ENCODE measurements at regions not wholly inside any gene's neighbourhood (a gene's known extent, or its start where the extent isn't known, plus 50 kb on each side); places are given as distances from the start of the nearest gene placed in this dataset.

DNA sequence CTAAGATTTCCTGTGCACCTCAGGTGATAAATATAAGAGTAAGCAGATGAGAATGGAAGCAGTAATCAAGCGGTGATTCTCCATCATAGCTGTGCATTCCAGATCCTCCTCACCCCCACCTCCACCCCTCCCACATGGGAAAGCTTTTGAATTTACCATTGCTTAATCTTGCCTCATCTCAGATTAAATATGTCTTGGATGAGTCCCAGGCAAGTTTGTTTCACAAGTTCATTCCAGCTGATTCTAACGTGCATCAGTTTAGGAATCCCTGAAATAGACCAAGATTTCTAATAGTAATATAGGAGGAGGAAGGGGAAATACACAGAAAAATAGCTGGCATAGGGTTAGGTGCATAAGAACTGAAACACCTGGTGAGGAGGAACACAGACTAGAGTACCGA lies 396.2 kb upstream of the KIF2B start (continued):
- TF ChIP-seq, protein P1, sequence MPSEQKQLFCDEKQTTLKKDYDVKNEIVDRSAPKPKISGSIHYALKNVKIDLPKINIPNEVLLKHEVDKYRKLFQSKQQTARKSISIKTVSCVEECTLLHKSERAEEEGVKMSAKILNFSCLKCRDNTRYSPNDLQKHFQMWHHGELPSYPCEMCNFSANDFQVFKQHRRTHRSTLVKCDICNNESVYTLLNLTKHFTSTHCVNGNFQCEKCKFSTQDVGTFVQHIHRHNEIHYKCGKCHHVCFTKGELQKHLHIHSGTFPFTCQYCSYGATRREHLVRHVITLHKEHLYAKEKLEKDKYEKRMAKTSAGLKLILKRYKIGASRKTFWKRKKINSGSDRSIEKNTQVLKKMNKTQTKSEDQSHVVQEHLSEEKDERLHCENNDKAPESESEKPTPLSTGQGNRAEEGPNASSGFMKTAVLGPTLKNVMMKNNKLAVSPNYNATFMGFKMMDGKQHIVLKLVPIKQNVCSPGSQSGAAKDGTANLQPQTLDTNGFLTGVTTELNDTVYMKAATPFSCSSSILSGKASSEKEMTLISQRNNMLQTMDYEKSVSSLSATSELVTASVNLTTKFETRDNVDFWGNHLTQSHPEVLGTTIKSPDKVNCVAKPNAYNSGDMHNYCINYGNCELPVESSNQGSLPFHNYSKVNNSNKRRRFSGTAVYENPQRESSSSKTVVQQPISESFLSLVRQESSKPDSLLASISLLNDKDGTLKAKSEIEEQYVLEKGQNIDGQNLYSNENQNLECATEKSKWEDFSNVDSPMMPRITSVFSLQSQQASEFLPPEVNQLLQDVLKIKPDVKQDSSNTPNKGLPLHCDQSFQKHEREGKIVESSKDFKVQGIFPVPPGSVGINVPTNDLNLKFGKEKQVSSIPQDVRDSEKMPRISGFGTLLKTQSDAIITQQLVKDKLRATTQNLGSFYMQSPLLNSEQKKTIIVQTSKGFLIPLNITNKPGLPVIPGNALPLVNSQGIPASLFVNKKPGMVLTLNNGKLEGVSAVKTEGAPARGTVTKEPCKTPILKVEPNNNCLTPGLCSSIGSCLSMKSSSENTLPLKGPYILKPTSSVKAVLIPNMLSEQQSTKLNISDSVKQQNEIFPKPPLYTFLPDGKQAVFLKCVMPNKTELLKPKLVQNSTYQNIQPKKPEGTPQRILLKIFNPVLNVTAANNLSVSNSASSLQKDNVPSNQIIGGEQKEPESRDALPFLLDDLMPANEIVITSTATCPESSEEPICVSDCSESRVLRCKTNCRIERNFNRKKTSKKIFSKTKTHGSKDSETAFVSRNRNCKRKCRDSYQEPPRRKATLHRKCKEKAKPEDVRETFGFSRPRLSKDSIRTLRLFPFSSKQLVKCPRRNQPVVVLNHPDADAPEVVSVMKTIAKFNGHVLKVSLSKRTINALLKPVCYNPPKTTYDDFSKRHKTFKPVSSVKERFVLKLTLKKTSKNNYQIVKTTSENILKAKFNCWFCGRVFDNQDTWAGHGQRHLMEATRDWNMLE (tag by site-specific recombination; conservative IDR thresholded peaks at IDR 0.05; ENCODE audit: low read depth): no peak
- no peak for TF ChIP-seq ZNF266 (tag by site-specific recombination; IDR thresholded peaks at IDR 0.05; ENCODE audit: low read depth)

DNA sequence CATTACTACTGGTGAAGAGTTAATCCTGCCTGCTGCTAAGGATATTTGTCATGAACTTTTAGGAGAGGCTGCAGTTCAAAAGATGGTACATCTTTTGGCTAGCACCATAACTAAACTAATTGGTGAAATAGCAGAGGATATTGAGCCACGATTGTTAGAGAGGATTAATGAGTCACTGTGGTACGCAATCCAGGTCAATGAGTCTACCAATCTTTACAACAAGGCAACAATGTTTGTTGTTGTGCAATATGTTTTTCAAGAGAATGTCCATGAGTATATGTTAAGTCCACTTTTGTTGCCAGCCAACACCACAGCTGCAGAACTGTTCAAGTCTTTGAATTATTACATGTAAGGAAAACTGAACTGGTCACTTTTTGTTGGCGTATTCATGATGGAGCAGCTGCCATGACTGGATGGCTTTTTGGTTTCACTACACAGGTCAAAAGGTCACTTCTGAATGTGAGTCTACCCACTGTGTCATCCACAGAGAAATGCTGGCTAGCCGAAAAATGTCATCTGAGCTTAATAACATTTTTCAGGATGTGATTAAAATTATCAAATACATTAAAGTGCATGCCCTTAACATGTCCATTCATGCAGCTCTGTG lies 402.6 kb upstream of the KIF2B start:
- ChIA-PET POLR2A (no interaction called here), CTCF (interaction anchor here (0.6 to 1.1 kb wide), 2 partner anchors 29 to 302 kb away, joined by 3 read pairs; no protein-coding TSS in a partner anchor)
- Histone ChIP-seq H3K36me3 (ENCODE audit: control insufficient read depth in 2 of 2, insufficient read depth in 1 of 2, low read length in 2 of 2) (no peaks in the 10 kb centered on the region), H3K9me3 (ENCODE audit: control insufficient read depth, insufficient read depth, low read depth, low read length) (no peaks in the 10 kb centered on the region), H3K4me3 (ENCODE audit: low read depth, low read length) (no peak overlapping the region), H3K4me1 (ENCODE audit: control insufficient read depth, insufficient read depth, low read length) (no peaks in the 10 kb centered on the region), H3K27ac (ENCODE audit: extremely low read depth, low read depth, low read length) (no peak overlapping the region)
- TF ChIP-seq ZBTB1 (tag by site-specific recombination; IDR thresholded peaks at IDR 0.05) (no peak), ZNF155 (tag by site-specific recombination; IDR thresholded peaks at IDR 0.05) (no peak), ZNF223 (tag by site-specific recombination; IDR thresholded peaks at IDR 0.05) (no peak), ZNF560 (tag by site-specific recombination; IDR thresholded peaks at IDR 0.05; ENCODE audit: borderline replicate concordance) (no peak), BCL11B (tag by site-specific recombination; IDR thresholded peaks at IDR 0.05; ENCODE audit: low read depth) (no peak), ZNF529 (tag by site-specific recombination; IDR thresholded peaks at IDR 0.05; ENCODE audit: insufficient replicate concordance) (no peak)
- TF ChIP-seq, protein P2, sequence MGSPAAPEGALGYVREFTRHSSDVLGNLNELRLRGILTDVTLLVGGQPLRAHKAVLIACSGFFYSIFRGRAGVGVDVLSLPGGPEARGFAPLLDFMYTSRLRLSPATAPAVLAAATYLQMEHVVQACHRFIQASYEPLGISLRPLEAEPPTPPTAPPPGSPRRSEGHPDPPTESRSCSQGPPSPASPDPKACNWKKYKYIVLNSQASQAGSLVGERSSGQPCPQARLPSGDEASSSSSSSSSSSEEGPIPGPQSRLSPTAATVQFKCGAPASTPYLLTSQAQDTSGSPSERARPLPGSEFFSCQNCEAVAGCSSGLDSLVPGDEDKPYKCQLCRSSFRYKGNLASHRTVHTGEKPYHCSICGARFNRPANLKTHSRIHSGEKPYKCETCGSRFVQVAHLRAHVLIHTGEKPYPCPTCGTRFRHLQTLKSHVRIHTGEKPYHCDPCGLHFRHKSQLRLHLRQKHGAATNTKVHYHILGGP (tag by site-specific recombination; IDR thresholded peaks at IDR 0.05): no peak
- TF ChIP-seq, protein P3, sequence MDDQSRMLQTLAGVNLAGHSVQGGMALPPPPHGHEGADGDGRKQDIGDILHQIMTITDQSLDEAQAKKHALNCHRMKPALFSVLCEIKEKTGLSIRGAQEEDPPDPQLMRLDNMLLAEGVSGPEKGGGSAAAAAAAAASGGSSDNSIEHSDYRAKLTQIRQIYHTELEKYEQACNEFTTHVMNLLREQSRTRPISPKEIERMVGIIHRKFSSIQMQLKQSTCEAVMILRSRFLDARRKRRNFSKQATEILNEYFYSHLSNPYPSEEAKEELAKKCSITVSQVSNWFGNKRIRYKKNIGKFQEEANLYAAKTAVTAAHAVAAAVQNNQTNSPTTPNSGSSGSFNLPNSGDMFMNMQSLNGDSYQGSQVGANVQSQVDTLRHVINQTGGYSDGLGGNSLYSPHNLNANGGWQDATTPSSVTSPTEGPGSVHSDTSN (CRISPR knock-in tag; IDR thresholded peaks at IDR 0.05): no peak

DNA sequence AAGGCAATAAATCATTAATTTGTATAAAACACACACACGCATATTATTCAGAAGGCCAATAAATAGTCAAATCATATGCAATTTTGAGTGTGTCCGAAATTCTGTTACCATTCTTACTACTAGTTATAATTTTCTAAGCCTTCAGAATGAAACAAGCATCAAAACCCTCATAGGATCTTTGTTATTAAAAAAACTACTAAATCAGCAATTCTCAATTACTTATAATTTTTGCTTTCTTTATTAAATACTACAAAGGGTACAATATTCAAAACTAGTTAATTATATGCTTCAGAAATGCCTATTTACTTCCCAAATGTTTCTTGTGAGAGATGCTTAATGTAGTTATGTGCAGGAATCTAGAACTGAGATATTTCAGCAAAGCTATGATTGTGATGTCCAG lies 413.1 kb upstream of the KIF2B start:
- no peaks in the 10 kb centered on the region for H3K4me1 ChIP-seq (ENCODE audit: control insufficient read depth, insufficient read depth, low read length)
- POLR2A ChIA-PET: no interaction called here
- CTCF ChIA-PET: no interaction called here
- H3K27ac ChIP-seq (ENCODE audit: extremely low read depth, low read depth, low read length): no peak overlapping the region
- no peak overlapping the region for H3K4me3 ChIP-seq (ENCODE audit: low read depth, low read length)
- no peaks in the 10 kb centered on the region for H3K9me3 ChIP-seq (ENCODE audit: control insufficient read depth, insufficient read depth, low read depth, low read length)
- H3K36me3 ChIP-seq (ENCODE audit: control insufficient read depth in 2 of 2, insufficient read depth in 1 of 2, low read length in 2 of 2): no peaks in the 10 kb centered on the region
- TF ChIP-seq GFI1B (tag by site-specific recombination; IDR thresholded peaks at IDR 0.05) (no peak), ZNF621 (tag by site-specific recombination; IDR thresholded peaks at IDR 0.05) (no peak), ZNF561 (tag by site-specific recombination; IDR thresholded peaks at IDR 0.05; ENCODE audit: borderline replicate concordance) (no peak), ZNF514 (tag by site-specific recombination; IDR thresholded peaks at IDR 0.05) (no peak), ZNF10 (tag by site-specific recombination; IDR thresholded peaks at IDR 0.05) (no peak), TRIM28 (IDR thresholded peaks at IDR 0.05; ENCODE audit: borderline replicate concordance, low read length) (no peak), ZNF707 (tag by site-specific recombination; IDR thresholded peaks at IDR 0.05) (no peak), ZNF391 (tag by site-specific recombination; IDR thresholded peaks at IDR 0.05; ENCODE audit: borderline replicate concordance, low read depth) (no peak), ZNF629 (tag by site-specific recombination; IDR thresholded peaks at IDR 0.05) (no peak), ZNF202 (tag by site-specific recombination; IDR thresholded peaks at IDR 0.05; ENCODE audit: borderline replicate concordance) (no peak), ZNF555 (tag by site-specific recombination; conservative IDR thresholded peaks at IDR 0.05) (no peak), ZNF138 (tag by site-specific recombination; IDR thresholded peaks at IDR 0.05; ENCODE audit: borderline replicate concordance) (no peak), BCL11A (tag by site-specific recombination; IDR thresholded peaks at IDR 0.05; ENCODE audit: low read depth) (no peak)
- TF ChIP-seq, protein P4, sequence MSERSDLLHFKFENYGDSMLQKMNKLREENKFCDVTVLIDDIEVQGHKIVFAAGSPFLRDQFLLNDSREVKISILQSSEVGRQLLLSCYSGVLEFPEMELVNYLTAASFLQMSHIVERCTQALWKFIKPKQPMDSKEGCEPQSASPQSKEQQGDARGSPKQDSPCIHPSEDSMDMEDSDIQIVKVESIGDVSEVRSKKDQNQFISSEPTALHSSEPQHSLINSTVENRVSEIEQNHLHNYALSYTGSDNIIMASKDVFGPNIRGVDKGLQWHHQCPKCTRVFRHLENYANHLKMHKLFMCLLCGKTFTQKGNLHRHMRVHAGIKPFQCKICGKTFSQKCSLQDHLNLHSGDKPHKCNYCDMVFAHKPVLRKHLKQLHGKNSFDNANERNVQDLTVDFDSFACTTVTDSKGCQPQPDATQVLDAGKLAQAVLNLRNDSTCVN (tag by site-specific recombination; optimal IDR thresholded peaks at IDR 0.05): no peak
- TF ChIP-seq, protein P5, sequence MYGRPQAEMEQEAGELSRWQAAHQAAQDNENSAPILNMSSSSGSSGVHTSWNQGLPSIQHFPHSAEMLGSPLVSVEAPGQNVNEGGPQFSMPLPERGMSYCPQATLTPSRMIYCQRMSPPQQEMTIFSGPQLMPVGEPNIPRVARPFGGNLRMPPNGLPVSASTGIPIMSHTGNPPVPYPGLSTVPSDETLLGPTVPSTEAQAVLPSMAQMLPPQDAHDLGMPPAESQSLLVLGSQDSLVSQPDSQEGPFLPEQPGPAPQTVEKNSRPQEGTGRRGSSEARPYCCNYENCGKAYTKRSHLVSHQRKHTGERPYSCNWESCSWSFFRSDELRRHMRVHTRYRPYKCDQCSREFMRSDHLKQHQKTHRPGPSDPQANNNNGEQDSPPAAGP (tag by site-specific recombination; IDR thresholded peaks at IDR 0.05): no peak
